ENCODE measurements at regions not wholly inside any gene's neighbourhood (a gene's known extent, or its start where the extent isn't known, plus 50 kb on each side); places are given as distances from the start of the nearest gene placed in this dataset.

DNA sequence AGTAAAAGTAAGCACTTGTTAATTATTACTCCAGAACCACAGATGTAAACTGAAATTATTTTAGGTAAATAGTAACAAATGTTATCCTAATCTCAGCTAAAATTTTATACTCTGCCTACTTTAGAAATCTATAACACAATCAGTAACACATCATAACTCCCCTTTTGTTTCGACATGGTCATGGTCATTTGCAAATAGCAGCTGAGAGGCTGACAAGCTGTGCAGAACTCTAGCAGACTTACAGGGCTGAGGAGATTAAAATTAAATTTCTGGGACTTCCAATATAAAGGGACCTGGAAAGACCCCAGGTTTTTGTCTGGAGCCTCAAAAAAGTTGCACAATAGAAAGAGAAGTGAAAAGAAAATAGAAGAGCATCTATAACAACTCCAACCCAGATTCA lies 88.8 kb downstream of the PRL start:
- no peak overlapping the region for H3K18ac ChIP-seq (ENCODE audit: insufficient read length, low read depth, low read length)
- H3K4me1 Mint-ChIP-seq = peaks cover 3 to 4% of the 10 kb centered on the region in 2 experiments; a peak in 2 of 4 replicates
- no peak overlapping the region for H3K14ac ChIP-seq (ENCODE audit: insufficient read depth, low read length)
- H3K4me2 ChIP-seq (ENCODE audit: insufficient read depth, insufficient read length, low read length) = no peak overlapping the region
- no peak overlapping the region for H2AK5ac ChIP-seq (ENCODE audit: insufficient read length, low read length)
- H4K91ac ChIP-seq (ENCODE audit: insufficient read length, low read depth, low read length) = no peak overlapping the region
- no peak for DNase-seq
- no peaks in the 10 kb centered on the region for H3K79me2 ChIP-seq (ENCODE audit: insufficient read depth, low read length)
- no peak overlapping the region for H3K4me3 Mint-ChIP-seq
- no peak overlapping the region for H3K27ac Mint-ChIP-seq
- H3K56ac ChIP-seq (ENCODE audit: insufficient read length, low read depth, low read length) = no peak overlapping the region
- no peak overlapping the region for H2BK15ac ChIP-seq (ENCODE audit: low read depth, low read length)
- no peak overlapping the region for H3K9ac ChIP-seq (ENCODE audit: extremely low read depth, insufficient read length, low read length)
- no peak overlapping the region for H4K5ac ChIP-seq (ENCODE audit: insufficient read length, low read depth, low read length)
- H4K8ac ChIP-seq (replicated peaks; ENCODE audit: insufficient read length, low read depth, low read length) = no peak overlapping the region
- H3K36me3 Mint-ChIP-seq (ENCODE audit: insufficient read depth in 1 of 3, low read depth in 3 of 3) = peaks cover 0 to 7% (median 0%) of the 10 kb centered on the region in 3 experiments; a peak in 4 of 7 replicates
- no peak overlapping the region for H2BK120ac ChIP-seq (ENCODE audit: low read depth, low read length, poor library complexity, severe bottlenecking)
- no peak overlapping the region for H2BK12ac ChIP-seq (ENCODE audit: insufficient read length, low read depth, low read length)
- H3K23ac ChIP-seq (ENCODE audit: insufficient read length, low read depth, low read length) = no peak overlapping the region
- no peaks in the 10 kb centered on the region for H4K20me1 ChIP-seq (ENCODE audit: control insufficient read depth, insufficient read depth, insufficient read length)
- no peaks in the 10 kb centered on the region for H3K79me1 ChIP-seq (ENCODE audit: insufficient read depth, low read depth, low read length, poor library complexity, severe bottlenecking)
- no peak overlapping the region for H3K4ac ChIP-seq (ENCODE audit: low read depth, low read length)
- no peaks in the 10 kb centered on the region for H3K9me3 Mint-ChIP-seq
- no peaks in the 10 kb centered on the region for H3K9me3 ChIP-seq (ENCODE audit: control insufficient read depth, low read depth, low read length)
- H2AFZ ChIP-seq (ENCODE audit: low read length) = no peak overlapping the region
- no CpG with 5 or more reads among the region's 1 CpG for WGBS (ENCODE audit: extremely low coverage, insufficient read length, low lambda C conversion rate)
- H3K27me3 ChIP-seq (ENCODE audit: insufficient read depth, low read length) = no peaks in the 10 kb centered on the region
- no peaks in the 10 kb centered on the region for H3K4me1 ChIP-seq (ENCODE audit: insufficient read depth, low read length)
- H3K23me2 ChIP-seq (ENCODE audit: insufficient read length, low read depth, low read length, poor library complexity, severe bottlenecking) = no peaks in the 10 kb centered on the region
- no peak for TF ChIP-seq CTCF (conservative IDR thresholded peaks at IDR 0.05)
- no peaks in the 10 kb centered on the region for H3K27me3 Mint-ChIP-seq (ENCODE audit: low read depth)
- H2BK20ac ChIP-seq (ENCODE audit: low read depth, low read length, poor library complexity, severe bottlenecking) = no peak overlapping the region
- no peak overlapping the region for H2BK5ac ChIP-seq (ENCODE audit: insufficient read length, low read length)
- no peak overlapping the region for H3K27ac ChIP-seq (ENCODE audit: insufficient read length, low read depth, low read length)
- H3T11ph ChIP-seq (ENCODE audit: low read length) = no peak overlapping the region
